H1 (cell line): ENCODE measurements at regions not wholly inside any gene's neighbourhood (a gene's known extent, or its start where the extent isn't known, plus 50 kb on each side); places are given as distances from the start of the nearest gene placed in this dataset.

ENCODE experiments used
- CTCF ChIA-PET: fragments of 300-600 bp; sonication (Branson Sonifier 250); formaldehyde crosslinking; loops from one replicate; lab custom pipeline; 2021; ENCODE audit not compliant: partially characterized antibody; lab: Charles Lee
- POLR2A ChIA-PET: fragments of 300-600 bp; sonication (Branson Sonifier 250); formaldehyde crosslinking; loops from one replicate; lab custom pipeline; 2021; ENCODE audit warnings: inconsistent platforms; ENCODE audit not compliant: partially characterized antibody; lab: Charles Lee
- DNase-seq, 2 experiments: peaks; one replicate each; pipeline versions ENCODE4 v3.0.0 to v3.0.0-alpha.2; 2010 to 2022; ENCODE audit warnings: low spot score in 2 of 2, low read depth in 1 of 2, mixed read lengths in 1 of 2
- FAIRE-seq: peaks from 2 replicates; lab custom pipeline; 2011; peaks lifted over from hg19 to GRCh38; lab: Jason Lieb, UNC
- H2AFZ ChIP-seq: 2 replicates; pipeline ENCODE4 v1.8.1; 2012; ENCODE audit warnings: low read length, inconsistent platforms
- H2AK5ac ChIP-seq: 2 replicates; pipeline ENCODE4 v1.6.1; 2013; ENCODE audit warnings: low read depth, low read length
- H2BK120ac ChIP-seq: replicated peaks from 2 replicates; pipeline ENCODE3; 2013; ENCODE audit warnings: low read depth, low read length, inconsistent platforms
- H2BK12ac ChIP-seq: 2 replicates; pipeline ENCODE4 v1.6.1; 2013; ENCODE audit warnings: low read depth, low read length
- H2BK15ac ChIP-seq: 2 replicates; pipeline ENCODE4 v1.6.1; 2013; ENCODE audit warnings: low read length
- H2BK20ac ChIP-seq: 2 replicates; pipeline ENCODE4 v1.6.1; 2013; ENCODE audit warnings: low read length
- H2BK5ac ChIP-seq: 2 replicates; pipeline ENCODE4 v1.6.1; 2013; ENCODE audit warnings: low read depth, low read length
- H3K14ac ChIP-seq: 2 replicates; pipeline ENCODE4 v1.6.1; 2013; ENCODE audit warnings: inconsistent platforms; ENCODE audit not compliant: insufficient read length
- H3K18ac ChIP-seq: 2 replicates; pipeline ENCODE4 v1.6.1; 2013; ENCODE audit warnings: low read length; ENCODE audit errors: extremely low read depth
- H3K23ac ChIP-seq: 2 replicates; pipeline ENCODE4 v1.6.1; 2013; ENCODE audit warnings: inconsistent platforms; ENCODE audit not compliant: insufficient read length
- H3K23me2 ChIP-seq: 2 replicates; pipeline ENCODE4 v1.6.1; 2013; ENCODE audit warnings: low read depth, low read length
- H3K27ac ChIP-seq: 2 replicates; pipeline ENCODE4 v1.6.1; 2011; ENCODE audit warnings: low read depth, low read length, inconsistent platforms
- H3K27me3 ChIP-seq, 4 experiments: replicated peaks in 1 of 4; 1 replicate in 1 of 4; 2 replicates in 3 of 4; pipeline versions ENCODE4 v1.6.1 to v1.8.1; 2011 to 2013; ENCODE audit warnings: low read length in 3 of 4, mild to moderate bottlenecking in 3 of 4, inconsistent platforms in 2 of 4, mixed read lengths in 2 of 4, moderate library complexity in 1 of 4; ENCODE audit not compliant: control insufficient read depth in 3 of 4, insufficient read depth in 3 of 4; ENCODE audit errors: extremely low read depth in 1 of 4
- H3K36me3 ChIP-seq, 4 experiments: 2 replicates each; pipeline versions ENCODE4 v1.6.1 to v1.8.1; 2011 to 2013; ENCODE audit warnings: mild to moderate bottlenecking in 4 of 4, low read length in 3 of 4, moderate library complexity in 2 of 4, control low read depth in 1 of 4, inconsistent platforms in 1 of 4; ENCODE audit not compliant: insufficient read depth in 4 of 4, control insufficient read depth in 2 of 4
- H3K4ac ChIP-seq: replicated peaks from 2 replicates; pipeline ENCODE3; 2013; ENCODE audit warnings: low read length, low read depth, mixed read lengths, inconsistent platforms; ENCODE audit not compliant: insufficient read length
- H3K4me1 ChIP-seq, 4 experiments: replicated peaks in 1 of 4; 1 replicate in 1 of 4; 2 replicates in 3 of 4; pipeline versions ENCODE4 v1.6.1 to v1.8.1; 2011 to 2013; ENCODE audit warnings: low read length in 3 of 4, inconsistent platforms in 2 of 4, mixed read lengths in 1 of 4; ENCODE audit not compliant: insufficient read depth in 4 of 4, control insufficient read depth in 3 of 4
- H3K4me2 ChIP-seq, 2 experiments: 2 replicates each; pipeline versions ENCODE4 v1.6.1 to v1.8.1; 2011 to 2013; ENCODE audit warnings: low read depth in 2 of 2, low read length in 2 of 2, control low read depth in 1 of 2, inconsistent platforms in 1 of 2, mild to moderate bottlenecking in 1 of 2; ENCODE audit not compliant: insufficient read depth in 1 of 2
- H3K4me3 ChIP-seq, 4 experiments: fragments of 200-600, 300-600 bp in 1 of 4; sonication (generic), shearing (Covaris generic), sonication (Bioruptor Twin) in 1 of 4; 2 replicates each; pipeline versions ENCODE4 v1.5.1 to v1.8.1; 2011 to 2016; ENCODE audit warnings: low read length in 4 of 4, low read depth in 3 of 4, control low read depth in 2 of 4, inconsistent platforms in 2 of 4, mild to moderate bottlenecking in 2 of 4, mixed read lengths in 1 of 4, moderate library complexity in 1 of 4; ENCODE audit not compliant: insufficient read depth in 2 of 4; ENCODE audit errors: extremely low read depth in 1 of 4
- H3K56ac ChIP-seq: replicated peaks from 2 replicates; pipeline ENCODE3; 2013; ENCODE audit warnings: low read depth, mild to moderate bottlenecking, mixed read lengths, low read length, inconsistent platforms; ENCODE audit not compliant: insufficient read length
- H3K79me1 ChIP-seq: 2 replicates; pipeline ENCODE4 v1.6.1; 2013; ENCODE audit warnings: low read depth, low read length, control low read depth
- H3K79me2 ChIP-seq, 2 experiments: 2 replicates each; pipeline versions ENCODE4 v1.6.1 to v1.8.1; 2012 to 2013; ENCODE audit warnings: low read length in 2 of 2, mild to moderate bottlenecking in 2 of 2, inconsistent platforms in 1 of 2; ENCODE audit not compliant: insufficient read depth in 2 of 2, control insufficient read depth in 1 of 2
- H3K9ac ChIP-seq, 4 experiments: replicated peaks in 1 of 4; 1 replicate in 1 of 4; 2 replicates in 3 of 4; pipeline versions ENCODE4 v1.6.1 to v1.8.1; 2011 to 2013; ENCODE audit warnings: low read depth in 3 of 4, low read length in 3 of 4, control low read depth in 2 of 4, mild to moderate bottlenecking in 2 of 4, moderate library complexity in 2 of 4, inconsistent platforms in 1 of 4; ENCODE audit errors: extremely low read depth in 1 of 4
- H3K9me3 ChIP-seq, 2 experiments: 2 replicates each; pipeline versions ENCODE4 v1.6.1 to v1.8.1; 2012 to 2013; ENCODE audit warnings: mild to moderate bottlenecking in 2 of 2, moderate library complexity in 2 of 2, control low read depth in 1 of 2, inconsistent platforms in 1 of 2, low read depth in 1 of 2, low read length in 1 of 2, mixed read lengths in 1 of 2; ENCODE audit not compliant: insufficient read depth in 2 of 2
- H4K20me1 ChIP-seq, 2 experiments: replicated peaks in 1 of 2; 2 replicates each; pipeline versions ENCODE3 to v1.8.1; 2011 to 2013; ENCODE audit warnings: inconsistent platforms in 2 of 2, low read length in 2 of 2, mild to moderate bottlenecking in 1 of 2; ENCODE audit not compliant: insufficient read depth in 2 of 2, control insufficient read depth in 1 of 2
- H4K5ac ChIP-seq: 2 replicates; pipeline ENCODE4 v1.6.1; 2013; ENCODE audit warnings: low read length, low read depth, mixed read lengths, inconsistent platforms; ENCODE audit not compliant: insufficient read length
- H4K8ac ChIP-seq: 2 replicates; pipeline ENCODE4 v1.8.0; 2013; ENCODE audit warnings: mild to moderate bottlenecking, moderate library complexity, low read length, inconsistent platforms; ENCODE audit not compliant: insufficient read depth; ENCODE audit errors: extremely low read depth
- H4K91ac ChIP-seq: replicated peaks from 2 replicates; pipeline ENCODE3; 2013; ENCODE audit warnings: low read length, mixed read lengths, inconsistent platforms; ENCODE audit not compliant: insufficient read length
- BRCA1 ChIP-seq: IDR thresholded peaks from 2 replicates; pipeline ENCODE4 v1.6.1; 2012; ENCODE audit warnings: low read depth, low read length, improper control_type of control experiment
- CEBPB ChIP-seq: IDR thresholded peaks from 2 replicates; pipeline ENCODE4 v1.6.1; 2012; ENCODE audit warnings: low read depth, low read length
- CHD1 ChIP-seq: IDR thresholded peaks from 2 replicates; pipeline ENCODE4 v1.6.1; 2012; ENCODE audit warnings: low read depth, low read length, improper control_type of control experiment
- GTF2F1 ChIP-seq: IDR thresholded peaks from 2 replicates; pipeline ENCODE4 v1.6.1; 2012; ENCODE audit warnings: low read depth, low read length, improper control_type of control experiment, borderline replicate concordance
- POLR2A ChIP-seq, 2 experiments: IDR thresholded peaks; 1 replicate in 1 of 2; 2 replicates in 1 of 2; pipeline ENCODE4 v1.6.1; 2011; ENCODE audit warnings: low read depth in 2 of 2, low read length in 2 of 2, mild to moderate bottlenecking in 2 of 2; ENCODE audit errors: control extremely low read depth in 1 of 2
- RBBP5 ChIP-seq: IDR thresholded peaks from 2 replicates; pipeline ENCODE4 v1.7.1; 2012; ENCODE audit warnings: low read depth, mild to moderate bottlenecking, inconsistent platforms, low read length, moderate library complexity, borderline replicate concordance
- RXRA ChIP-seq: IDR thresholded peaks from 2 replicates; pipeline ENCODE4 v1.6.1; 2011; ENCODE audit warnings: low read depth, mild to moderate bottlenecking, low read length, moderate library complexity; ENCODE audit not compliant: insufficient read depth
- SIRT6 ChIP-seq: IDR thresholded peaks from one replicate; pipeline ENCODE4 v1.7.1; 2012; ENCODE audit warnings: low read length, inconsistent platforms
- SIX5 ChIP-seq: IDR thresholded peaks from 2 replicates; pipeline ENCODE4 v1.6.1; 2011; ENCODE audit warnings: mild to moderate bottlenecking, low read depth, low read length
- SRF ChIP-seq: IDR thresholded peaks from 2 replicates; pipeline ENCODE4 v1.6.1; 2011; ENCODE audit warnings: mild to moderate bottlenecking, low read depth, low read length, moderate library complexity
- TEAD4 ChIP-seq: IDR thresholded peaks from 2 replicates; pipeline ENCODE4 v1.6.1; 2012; ENCODE audit warnings: low read depth, low read length, inconsistent platforms, mixed read lengths
- WGBS, 2 experiments: shearing (Covaris generic) in 1 of 2; methylation state at CpG; one replicate each; pipeline versions ENCODE4 v1.1.6 to v1.1.7; 2013 to 2015; ENCODE audit warnings: low lambda C conversion rate in 2 of 2, mixed read lengths in 2 of 2, inconsistent platforms in 1 of 2, low coverage in 1 of 2, missing lambda C conversion rate in 1 of 2; ENCODE audit not compliant: insufficient replicate concordance in 2 of 2, insufficient coverage in 1 of 2, insufficient read length in 1 of 2; ENCODE audit errors: extremely low coverage in 1 of 2, missing lambda C conversion rate in 1 of 2; 5-methylcytosine and 5-hydroxymethylcytosine counted together

DNA sequence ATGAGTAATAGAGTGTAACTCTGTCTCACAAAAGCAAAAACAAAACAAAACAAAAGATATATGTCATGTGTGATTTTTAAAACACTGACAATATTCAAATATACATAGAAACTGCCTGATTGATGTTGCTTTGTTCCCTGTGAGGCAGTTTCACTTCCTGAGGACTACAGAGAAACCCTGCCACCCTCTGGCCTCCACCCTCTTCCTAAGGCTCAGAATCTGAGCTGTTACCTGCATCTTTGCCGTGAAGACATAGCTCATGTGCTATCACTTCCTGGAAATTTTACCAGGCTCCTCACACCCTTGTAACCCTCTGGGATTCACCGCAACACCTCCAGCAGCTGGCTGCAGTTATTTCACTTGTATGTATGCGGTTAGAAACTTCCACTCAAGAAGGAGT, 831.0 kb downstream of the NLGN4Y start:
- Histone ChIP-seq H3K4me3 (no peak overlapping the region), H3K23ac (no peak overlapping the region), H2BK20ac (no peak overlapping the region), H3K9ac (no peak overlapping the region), H3K14ac (no peak overlapping the region), H3K4me1 (no peaks in the 10 kb centered on the region), H3K4me2 (no peak overlapping the region), H3K36me3 (no peaks in the 10 kb centered on the region), H3K4ac (no peak overlapping the region), H3K9me3 (no peaks in the 10 kb centered on the region), H3K27me3 (no peaks in the 10 kb centered on the region), H3K27ac (no peak overlapping the region), H3K18ac (no peak overlapping the region), H4K8ac (no peak overlapping the region), H2BK5ac (no peak overlapping the region), H3K23me2 (no peaks in the 10 kb centered on the region), H3K56ac (no peak overlapping the region), H4K91ac (no peak overlapping the region), H2BK15ac (no peak overlapping the region), H4K20me1 (no peaks in the 10 kb centered on the region), H4K5ac (no peak overlapping the region), H2AK5ac (no peak overlapping the region), H2AFZ (no peak overlapping the region), H3K79me1 (no peaks in the 10 kb centered on the region), H2BK120ac (no peak overlapping the region), H3K79me2 (no peaks in the 10 kb centered on the region), H2BK12ac (no peak overlapping the region)
- WGBS, 2 experiments: 92% methylated on average over 3 of the region's 3 CpGs; no CpG with 5 or more reads in 1 of the 2 experiments
- DNase-seq: no peak
- no peak for FAIRE-seq
- no peak for TF ChIP-seq SIX5
- TF ChIP-seq POLR2A (IDR thresholded peaks at IDR 0.05; ENCODE audit: control extremely low read depth in 1 of 2, low read depth in 2 of 2, low read length in 2 of 2): no peak
- no peak for TF ChIP-seq TEAD4
- no peak for TF ChIP-seq CEBPB
- TF ChIP-seq SRF: no peak
- TF ChIP-seq RBBP5: no peak
- TF ChIP-seq SIRT6: no peak
- TF ChIP-seq GTF2F1: no peak
- no peak for TF ChIP-seq BRCA1
- no peak for TF ChIP-seq CHD1
- TF ChIP-seq RXRA: no peak
- ChIA-PET CTCF (no interaction called here), POLR2A (no interaction called here)
